LNCaP clone FGC (cell line): ENCODE measurements at regions not wholly inside any gene's neighbourhood (a gene's known extent, or its start where the extent isn't known, plus 50 kb on each side); places are given as distances from the start of the nearest gene placed in this dataset.
A peak's percentile ranks its signal among the peaks of the same experiment; 100 is the strongest.

Experiments used
- DNase-seq: peaks from one replicate; pipeline ENCODE4 v3.0.0-alpha.2; 2011; ENCODE audit warnings: low read depth
- H3K4me3 ChIP-seq: 2 replicates; pipeline ENCODE4 v1.5.1; 2011; ENCODE audit warnings: mild to moderate bottlenecking, low read depth, low read length, control low read depth
- TF ChIP-seq, protein P1 (sequence below): IDR thresholded peaks from 2 replicates; pipeline ENCODE4 v1.5.1; 2012; ENCODE audit warnings: mild to moderate bottlenecking; ENCODE audit not compliant: control insufficient read depth, insufficient read depth; ENCODE audit errors: extremely low read depth

DNA sequence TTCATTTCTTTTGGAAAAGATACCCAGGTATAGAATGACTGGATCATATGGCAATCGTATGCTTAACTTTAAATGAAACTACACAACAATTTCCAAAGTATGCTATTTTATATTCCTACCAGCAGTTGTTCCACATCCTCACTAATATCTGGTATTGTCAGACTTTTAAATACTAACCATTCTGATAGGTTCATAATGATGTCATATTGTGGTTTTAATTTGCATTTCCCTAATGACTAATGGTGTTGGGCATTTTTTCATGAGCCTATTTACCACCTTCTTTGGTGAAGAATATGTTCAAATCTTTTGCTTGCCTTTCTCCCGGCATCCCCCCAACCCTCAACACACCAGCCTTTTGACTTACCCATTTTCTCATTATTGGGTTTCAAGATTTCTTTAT, 96.2 kb upstream of the HMGN3 start:
- no peak for DNase-seq
- TF ChIP-seq, protein P1, sequence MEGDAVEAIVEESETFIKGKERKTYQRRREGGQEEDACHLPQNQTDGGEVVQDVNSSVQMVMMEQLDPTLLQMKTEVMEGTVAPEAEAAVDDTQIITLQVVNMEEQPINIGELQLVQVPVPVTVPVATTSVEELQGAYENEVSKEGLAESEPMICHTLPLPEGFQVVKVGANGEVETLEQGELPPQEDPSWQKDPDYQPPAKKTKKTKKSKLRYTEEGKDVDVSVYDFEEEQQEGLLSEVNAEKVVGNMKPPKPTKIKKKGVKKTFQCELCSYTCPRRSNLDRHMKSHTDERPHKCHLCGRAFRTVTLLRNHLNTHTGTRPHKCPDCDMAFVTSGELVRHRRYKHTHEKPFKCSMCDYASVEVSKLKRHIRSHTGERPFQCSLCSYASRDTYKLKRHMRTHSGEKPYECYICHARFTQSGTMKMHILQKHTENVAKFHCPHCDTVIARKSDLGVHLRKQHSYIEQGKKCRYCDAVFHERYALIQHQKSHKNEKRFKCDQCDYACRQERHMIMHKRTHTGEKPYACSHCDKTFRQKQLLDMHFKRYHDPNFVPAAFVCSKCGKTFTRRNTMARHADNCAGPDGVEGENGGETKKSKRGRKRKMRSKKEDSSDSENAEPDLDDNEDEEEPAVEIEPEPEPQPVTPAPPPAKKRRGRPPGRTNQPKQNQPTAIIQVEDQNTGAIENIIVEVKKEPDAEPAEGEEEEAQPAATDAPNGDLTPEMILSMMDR: no peak

DNA sequence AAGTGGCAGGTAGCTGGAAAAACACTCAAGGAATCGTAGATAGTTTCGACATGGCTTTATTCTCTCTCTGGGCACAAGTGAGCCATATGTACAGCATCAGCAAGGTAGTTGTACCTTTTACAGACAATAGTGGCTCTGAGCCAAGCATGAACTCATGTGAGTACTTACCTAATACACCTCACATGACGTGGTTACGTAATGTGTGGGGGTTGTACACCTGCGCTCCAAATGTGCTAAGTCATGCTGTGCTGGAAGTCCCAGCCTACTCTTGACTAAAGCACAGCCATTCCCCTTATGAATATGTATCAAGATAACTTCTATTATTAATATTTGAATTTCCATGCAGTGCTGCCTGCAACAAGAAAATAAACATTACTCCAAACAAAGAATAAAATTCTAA, 78.8 kb upstream of the HMGN3 start:
- TF ChIP-seq, protein P1: no peak
- DNase-seq: peak; percentile 30
- no peak overlapping the region for H3K4me3 ChIP-seq

More for the DNA sequence above, 96.2 kb upstream of the HMGN3 start:
- H3K4me3 ChIP-seq: no peak overlapping the region

DNA sequence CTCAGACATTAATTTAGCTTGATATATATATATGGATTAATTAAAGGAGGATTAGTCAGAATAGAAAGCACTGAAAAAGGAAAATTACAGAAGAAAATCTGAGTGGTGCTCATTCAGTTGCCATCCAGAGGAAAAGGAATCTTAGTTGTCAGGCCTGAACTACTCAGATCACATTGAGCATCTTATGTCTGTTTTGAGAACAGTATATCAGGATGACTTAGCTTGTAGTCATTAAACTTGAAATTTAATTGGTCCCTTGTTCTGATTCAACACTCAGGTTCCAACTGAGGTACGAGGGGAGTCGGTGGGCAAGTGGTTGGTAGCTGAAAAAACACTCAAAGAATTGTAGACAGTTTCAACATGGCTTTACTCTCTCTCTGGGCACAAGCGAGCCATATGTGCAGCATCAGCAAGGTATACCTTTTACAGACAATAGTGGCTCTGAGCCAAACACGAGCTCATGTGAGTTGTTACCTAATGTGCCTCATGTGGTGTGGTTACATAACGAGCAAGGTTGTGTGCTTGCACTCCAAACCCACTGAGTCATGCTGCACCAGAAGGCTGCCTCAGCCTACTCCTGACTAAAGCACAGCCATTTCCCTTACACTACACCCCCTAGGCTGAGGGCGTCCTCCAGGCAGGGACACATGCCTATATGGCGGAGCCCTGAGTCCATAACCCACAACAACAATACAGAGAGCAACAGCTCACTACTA, 73.0 kb upstream of the HMGN3 start:
- no peak for DNase-seq
- no peak overlapping the region for H3K4me3 ChIP-seq
- TF ChIP-seq, protein P1: no peak

DNA sequence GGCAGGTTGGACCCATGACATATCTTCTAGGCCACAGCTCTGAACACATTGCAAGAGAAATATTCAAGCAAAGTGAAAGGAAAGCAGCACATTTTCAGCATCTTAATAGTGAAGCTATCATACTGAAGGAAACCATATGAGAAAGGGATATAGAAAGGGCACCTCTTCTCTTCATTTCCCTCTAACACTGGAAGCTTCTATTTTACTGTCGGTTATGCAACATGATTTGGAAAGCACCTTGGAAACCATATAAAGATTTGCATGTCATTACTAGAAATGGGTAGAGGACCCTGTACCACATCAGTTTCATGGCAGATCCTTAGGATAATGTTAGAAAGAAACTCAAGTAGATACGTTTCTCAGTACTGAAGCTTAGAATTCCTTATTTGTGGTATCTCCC, 70.5 kb upstream of the HMGN3 start:
- TF ChIP-seq, protein P1: no peak
- no peak for DNase-seq
- H3K4me3 ChIP-seq: no peak overlapping the region

DNA sequence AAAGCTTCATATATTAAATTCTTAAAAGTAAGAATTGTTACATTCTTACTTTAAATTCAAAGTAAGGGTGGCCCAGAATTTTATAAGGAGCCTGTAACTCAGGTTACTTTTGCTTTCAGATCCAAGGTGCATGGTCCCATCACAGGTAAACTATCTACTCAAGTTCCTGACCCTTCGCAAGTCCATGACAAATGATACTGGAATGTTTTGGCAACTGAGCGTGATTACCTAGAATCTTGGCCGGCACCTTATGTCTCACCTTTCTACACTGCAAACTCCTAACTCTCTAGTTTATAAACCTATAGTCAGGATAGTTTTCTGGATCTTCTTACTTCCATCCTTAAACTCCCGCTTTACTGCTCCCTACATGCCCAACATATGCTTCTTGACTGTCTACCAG, 67.9 kb upstream of the HMGN3 start:
- TF ChIP-seq, protein P1: no peak
- H3K4me3 ChIP-seq: no peak overlapping the region
- no peak for DNase-seq

DNA sequence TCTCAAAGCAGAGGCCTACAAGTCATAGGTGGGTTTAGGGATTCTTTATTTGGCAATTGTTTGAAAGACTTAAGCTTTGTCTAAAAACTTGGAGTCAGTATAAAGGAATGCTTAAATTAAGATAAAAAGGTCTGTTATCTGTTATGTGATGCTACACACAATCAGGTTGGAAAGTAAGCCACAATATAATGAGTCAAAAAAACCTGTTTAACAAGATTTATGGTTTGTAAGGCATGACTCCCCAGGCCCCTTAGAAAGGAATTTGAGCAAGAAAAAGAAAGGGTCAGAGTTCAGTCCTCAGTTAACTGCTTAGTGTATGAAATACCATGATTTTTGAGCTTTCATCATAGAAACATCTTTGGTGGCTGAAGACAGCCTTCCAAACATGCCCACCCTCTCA, 66.8 kb upstream of the HMGN3 start:
- DNase-seq: no peak
- TF ChIP-seq, protein P1: no peak
- H3K4me3 ChIP-seq: no peak overlapping the region

DNA sequence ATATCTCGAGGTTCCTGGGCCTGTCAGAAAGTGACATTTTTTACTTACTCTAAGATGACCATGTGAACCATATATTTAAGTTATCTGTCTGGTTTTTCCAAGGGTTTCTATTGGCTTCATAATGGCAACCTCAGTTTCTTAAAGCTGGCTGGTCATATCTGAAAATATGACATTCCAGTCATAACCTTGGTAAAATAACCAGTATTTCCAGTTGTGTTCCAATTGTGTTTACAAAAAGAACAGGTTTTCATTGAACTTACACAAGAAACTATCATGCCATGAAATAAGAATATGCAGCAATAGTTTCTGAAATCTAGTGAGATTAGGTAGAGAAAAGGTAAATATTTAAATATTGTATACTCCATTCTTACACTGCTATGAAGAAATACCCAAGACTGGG, 61.7 kb upstream of the HMGN3 start:
- peak; percentile 39 for DNase-seq
- TF ChIP-seq, protein P1: no peak
- H3K4me3 ChIP-seq: no peak overlapping the region
